GM23338 (cell line): ENCODE measurements at regions not wholly inside any gene's neighbourhood (a gene's known extent, or its start where the extent isn't known, plus 50 kb on each side); places are given as distances from the start of the nearest gene placed in this dataset.

ENCODE experiments used
- ATAC-seq: fragments of 200-7000 bp; cut with Tn5 transposase; 3 replicates; pipeline ENCODE4 v1.9.1; 2020
- DNase-seq: peaks from one replicate; pipeline ENCODE4 v3.0.0-alpha.2; 2015; ENCODE audit warnings: low spot score
- H2AFZ ChIP-seq: fragments of 200-600 bp; sonication (generic); 2 replicates; pipeline ENCODE4 v1.8.0; 2016; ENCODE audit warnings: antibody characterized with exemption, mild to moderate bottlenecking, moderate library complexity
- H3F3A ChIP-seq: fragments of 200-600 bp; sonication (generic); replicated peaks from 2 replicates; pipeline ENCODE4 v1.8.0; 2017; ENCODE audit warnings: antibody characterized with exemption, mixed run types, low read depth
- H3K27ac ChIP-seq: fragments of 200-600 bp; sonication (generic); 2 replicates; pipeline ENCODE4 v1.6.1; 2016; ENCODE audit warnings: low read depth
- H3K27me3 ChIP-seq: fragments of 200-600 bp; sonication (generic); 2 replicates; pipeline ENCODE4 v1.8.0; 2016; ENCODE audit warnings: mild to moderate bottlenecking, mixed run types, moderate library complexity; ENCODE audit not compliant: insufficient read depth
- H3K36me3 ChIP-seq: fragments of 200-600 bp; sonication (generic); 2 replicates; pipeline ENCODE4 v1.8.0; 2016; ENCODE audit warnings: mild to moderate bottlenecking; ENCODE audit not compliant: insufficient read depth
- H3K4me1 ChIP-seq: fragments of 200-600 bp; sonication (generic); 2 replicates; pipeline ENCODE4 v1.8.0; 2016; ENCODE audit warnings: mild to moderate bottlenecking, moderate library complexity; ENCODE audit not compliant: insufficient read depth
- H3K4me2 ChIP-seq: fragments of 200-600 bp; sonication (generic); 2 replicates; pipeline ENCODE4 v1.7.1; 2017; ENCODE audit warnings: mixed run types
- H3K4me3 ChIP-seq: fragments of 200-600 bp; sonication (generic); 2 replicates; pipeline ENCODE4 v1.6.1; 2016; ENCODE audit warnings: mixed run types
- H3K79me2 ChIP-seq: fragments of 200-600 bp; sonication (generic); replicated peaks from 2 replicates; pipeline ENCODE4 v1.8.0; 2017; ENCODE audit warnings: mild to moderate bottlenecking; ENCODE audit not compliant: insufficient read depth
- H3K9me2 ChIP-seq: fragments of 200-600 bp; sonication (generic); 2 replicates; pipeline ENCODE4 v1.8.0; 2017; ENCODE audit not compliant: insufficient read depth
- H4K20me1 ChIP-seq: fragments of 200-600 bp; sonication (generic); replicated peaks from 2 replicates; pipeline ENCODE4 v1.8.0; 2017; ENCODE audit warnings: mild to moderate bottlenecking; ENCODE audit not compliant: insufficient read depth
- H3K27ac Mint-ChIP-seq: 2 replicates; pipeline ENCODE4 v1.8.0; 2020; ENCODE audit warnings: inconsistent platforms, mild to moderate bottlenecking, moderate library complexity, mixed read lengths
- H3K27me3 Mint-ChIP-seq: 3 replicates; pipeline ENCODE4 v1.8.0; 2022; ENCODE audit warnings: low read depth, mild to moderate bottlenecking, moderate library complexity, mixed read lengths, inconsistent platforms; ENCODE audit not compliant: insufficient read depth, poor library complexity
- H3K36me3 Mint-ChIP-seq: 3 replicates; pipeline ENCODE4 v1.8.0; 2021; ENCODE audit warnings: low read depth, mild to moderate bottlenecking, inconsistent platforms, moderate library complexity, mixed read lengths
- H3K4me1 Mint-ChIP-seq: 3 replicates; pipeline ENCODE4 v1.8.0; 2020; ENCODE audit warnings: mild to moderate bottlenecking, inconsistent platforms, mixed read lengths
- H3K4me3 Mint-ChIP-seq: 3 replicates; pipeline ENCODE4 v1.8.0; 2021; ENCODE audit warnings: moderate library complexity, mild to moderate bottlenecking, inconsistent platforms, mixed read lengths
- H3K9me3 Mint-ChIP-seq: 3 replicates; pipeline ENCODE4 v1.8.0; 2020; ENCODE audit warnings: moderate library complexity, mild to moderate bottlenecking, inconsistent platforms, mixed read lengths
- CREB1 ChIP-seq: fragments of 250-450 bp; sonication (Bioruptor Pico); IDR thresholded peaks from 2 replicates; pipeline ENCODE4 v1.5.0; 2020; ENCODE audit warnings: low read depth, mild to moderate bottlenecking, moderate library complexity
- CTCF ChIP-seq, 2 experiments: fragments of 200-600 bp in 1 of 2; sonication (generic) in 1 of 2; conservative IDR thresholded peaks; 2 replicates each; pipeline versions ENCODE4 v1.5.1 to v1.6.1; 2016 to 2017; ENCODE audit warnings: antibody characterized with exemption in 2 of 2, low read depth in 2 of 2, mild to moderate bottlenecking in 2 of 2, moderate library complexity in 1 of 2
- ETS1 ChIP-seq: IDR thresholded peaks from 2 replicates; pipeline ENCODE4 v1.6.1; 2016; ENCODE audit warnings: antibody characterized with exemption
- EZH2 ChIP-seq: fragments of 200-600 bp; sonication (generic); IDR thresholded peaks from one replicate; pipeline ENCODE4 v1.8.0; 2017; ENCODE audit warnings: antibody characterized with exemption, mild to moderate bottlenecking, low read depth; ENCODE audit not compliant: unreplicated experiment
- EZH2phosphoT487 ChIP-seq: fragments of 200-600 bp; sonication (generic); IDR thresholded peaks from one replicate; pipeline ENCODE4 v1.8.1; 2018; ENCODE audit warnings: antibody characterized with exemption; ENCODE audit not compliant: unreplicated experiment
- JUNB ChIP-seq: IDR thresholded peaks from one replicate; pipeline ENCODE4 v1.6.1; 2016; ENCODE audit warnings: antibody characterized with exemption; ENCODE audit not compliant: unreplicated experiment
- NANOG ChIP-seq: IDR thresholded peaks from 2 replicates; pipeline ENCODE4 v1.6.1; 2016; ENCODE audit warnings: antibody characterized with exemption, borderline replicate concordance
- POLR2AphosphoS5 ChIP-seq: IDR thresholded peaks from 2 replicates; pipeline ENCODE4 v1.6.1; 2016; ENCODE audit warnings: antibody characterized with exemption, low read depth
- REST ChIP-seq: IDR thresholded peaks from one replicate; pipeline ENCODE4 v1.6.1; 2018; ENCODE audit warnings: antibody characterized with exemption; ENCODE audit not compliant: unreplicated experiment
- STAT1 ChIP-seq: IDR thresholded peaks from one replicate; pipeline ENCODE4 v1.6.1; 2016; ENCODE audit warnings: antibody characterized with exemption; ENCODE audit not compliant: unreplicated experiment
- ZNF114 ChIP-seq: fragments of 250-450 bp; sonication (Bioruptor Pico); IDR thresholded peaks from 2 replicates; pipeline ENCODE4 v1.5.0; 2020; ENCODE audit warnings: mild to moderate bottlenecking, moderate library complexity
- ZNF331 ChIP-seq: fragments of 250-450 bp; sonication (Bioruptor Pico); IDR thresholded peaks from 2 replicates; pipeline ENCODE4 v1.5.0; 2020; ENCODE audit warnings: low read depth, mild to moderate bottlenecking, moderate library complexity
- ZNF462 ChIP-seq: fragments of 250-450 bp; sonication (Bioruptor Pico); IDR thresholded peaks from 2 replicates; pipeline ENCODE4 v1.5.0; 2020; ENCODE audit warnings: mild to moderate bottlenecking, moderate library complexity

GRCh38 chr12:46557539-46558373 is 185.2 kb upstream of the SLC38A2 start:
- Mint-ChIP-seq H3K9me3 (no peaks in the 10 kb centered on the region), H3K4me3 (no peak overlapping the region), H3K27me3 (no peaks in the 10 kb centered on the region), H3K36me3 (no peaks in the 10 kb centered on the region; the same call in 2 of the 3 replicates), H3K27ac (peak overlapping the region; percentile 23; the same call in 1 of the 2 replicates), H3K4me1 (peaks cover 35% of the 10 kb centered on the region)
- H3K4me2 ChIP-seq: no peak overlapping the region
- no peaks in the 10 kb centered on the region for H3F3A ChIP-seq
- H4K20me1 ChIP-seq: no peaks in the 10 kb centered on the region
- DNase-seq: no peak
- TF ChIP-seq CTCF (conservative IDR thresholded peaks at IDR 0.05; ENCODE audit: low read depth in 2 of 2) (no peak), POLR2AphosphoS5 (no peak), REST (no peak), ZNF331 (CRISPR knock-in tag) (no peak), CREB1 (CRISPR knock-in tag) (no peak), EZH2 (no peak), ZNF462 (CRISPR knock-in tag) (no peak), NANOG (no peak), ZNF114 (no peak), JUNB (no peak), ETS1 (no peak), STAT1 (no peak), EZH2phosphoT487 (no peak)
- no peaks in the 10 kb centered on the region for H3K79me2 ChIP-seq
- peaks cover 40% of the 10 kb centered on the region for H3K4me1 ChIP-seq
- no peak overlapping the region for H3K4me3 ChIP-seq
- no peak overlapping the region for H2AFZ ChIP-seq
- H3K36me3 ChIP-seq: no peaks in the 10 kb centered on the region
- no peak overlapping the region for H3K27ac ChIP-seq
- no peak for ATAC-seq
- no peaks in the 10 kb centered on the region for H3K27me3 ChIP-seq
- no peaks in the 10 kb centered on the region for H3K9me2 ChIP-seq
